ENCODE measurements at regions not wholly inside any gene's neighbourhood (a gene's known extent, or its start where the extent isn't known, plus 50 kb on each side); places are given as distances from the start of the nearest gene placed in this dataset.

- Histone ChIP-seq H3K36me3 (ENCODE audit: control insufficient read depth in 2 of 2, insufficient read depth in 1 of 2, low read length in 2 of 2) (no peaks in the 10 kb centered on the region), H3K4me1 (ENCODE audit: control insufficient read depth, insufficient read depth, low read length) (no peaks in the 10 kb centered on the region), H3K27ac (ENCODE audit: extremely low read depth, low read depth, low read length) (no peak overlapping the region), H3K4me3 (ENCODE audit: low read depth, low read length) (no peak overlapping the region), H3K9me3 (ENCODE audit: control insufficient read depth, insufficient read depth, low read depth, low read length) (no peaks in the 10 kb centered on the region)
- TF ChIP-seq ZNF239 (tag by site-specific recombination; IDR thresholded peaks at IDR 0.05) (no peak), ZBTB8A (tag by site-specific recombination; IDR thresholded peaks at IDR 0.05) (no peak), HOXA7 (CRISPR knock-in tag; IDR thresholded peaks at IDR 0.05; ENCODE audit: borderline replicate concordance) (no peak), ZNF292 (tag by site-specific recombination; IDR thresholded peaks at IDR 0.05; ENCODE audit: borderline replicate concordance, low read depth) (no peak), ZNF571 (tag by site-specific recombination; IDR thresholded peaks at IDR 0.05) (no peak), KLF16 (tag by site-specific recombination; IDR thresholded peaks at IDR 0.05) (no peak), ZNF398 (tag by site-specific recombination; IDR thresholded peaks at IDR 0.05) (no peak), ZNF214 (tag by site-specific recombination; IDR thresholded peaks at IDR 0.05; ENCODE audit: borderline replicate concordance) (no peak), SP7 (tag by site-specific recombination; IDR thresholded peaks at IDR 0.05) (no peak), ZFP69B (tag by site-specific recombination; IDR thresholded peaks at IDR 0.05) (no peak), ZNF654 (tag by site-specific recombination; IDR thresholded peaks at IDR 0.05; ENCODE audit: low read depth) (no peak)
- POLR2A ChIA-PET, result no interaction called here
- CTCF ChIA-PET, result interaction anchor here (0.7 kb wide), 1 partner anchor 225 kb away, joined by 4 read pairs; no protein-coding TSS in a partner anchor
Measured at GRCh38 chr21:15257646-15258045, 192.8 kb upstream of the NRIP1 start.

GRCh38 chr21:15259824-15260223 lies 195.0 kb upstream of the NRIP1 start:
- H3K27ac ChIP-seq (ENCODE audit: extremely low read depth, low read depth, low read length), result no peak overlapping the region
- H3K36me3 ChIP-seq (ENCODE audit: control insufficient read depth in 2 of 2, insufficient read depth in 1 of 2, low read length in 2 of 2), result no peaks in the 10 kb centered on the region
- H3K4me3 ChIP-seq (ENCODE audit: low read depth, low read length), result no peak overlapping the region
- POLR2A ChIA-PET, result no interaction called here
- CTCF ChIA-PET, result interaction anchor here (0.6 kb wide), 2 partner anchors 11 to 252 kb away, joined by 3 read pairs; no protein-coding TSS in a partner anchor
- no peaks in the 10 kb centered on the region for H3K9me3 ChIP-seq (ENCODE audit: control insufficient read depth, insufficient read depth, low read depth, low read length)
- TF ChIP-seq PRDM4 (tag by site-specific recombination; IDR thresholded peaks at IDR 0.05) (no peak), ZNF2 (tag by site-specific recombination; IDR thresholded peaks at IDR 0.05) (no peak), ZNF292 (tag by site-specific recombination; IDR thresholded peaks at IDR 0.05; ENCODE audit: borderline replicate concordance, low read depth) (no peak), GLIS1 (tag by site-specific recombination; IDR thresholded peaks at IDR 0.05) (no peak), ZBTB49 (tag by site-specific recombination; IDR thresholded peaks at IDR 0.05; ENCODE audit: low read depth) (no peak), ZFP37 (tag by site-specific recombination; IDR thresholded peaks at IDR 0.05) (no peak), ZNF558 (tag by site-specific recombination; IDR thresholded peaks at IDR 0.05) (no peak), ZNF423 (tag by site-specific recombination; IDR thresholded peaks at IDR 0.05) (no peak), ZNF791 (tag by site-specific recombination; IDR thresholded peaks at IDR 0.05) (no peak), ZNF561 (tag by site-specific recombination; IDR thresholded peaks at IDR 0.05; ENCODE audit: borderline replicate concordance) (no peak), ZBTB20 (tag by site-specific recombination; IDR thresholded peaks at IDR 0.05) (no peak), ZNF747 (tag by site-specific recombination; IDR thresholded peaks at IDR 0.05) (no peak), ZNF24 (tag by site-specific recombination; IDR thresholded peaks at IDR 0.05) (no peak), KLF9 (tag by site-specific recombination; IDR thresholded peaks at IDR 0.05; ENCODE audit: low read depth) (no peak), ZNF707 (tag by site-specific recombination; IDR thresholded peaks at IDR 0.05) (no peak), ZNF366 (tag by site-specific recombination; conservative IDR thresholded peaks at IDR 0.05) (no peak)
- H3K4me1 ChIP-seq (ENCODE audit: control insufficient read depth, insufficient read depth, low read length), result peaks cover 8% of the 10 kb centered on the region; the same call in 1 of the 2 replicates

Data from HEK293 (cell line).